Neuronal stem cell (in vitro differentiated cells): ENCODE measurements at regions not wholly inside any gene's neighbourhood (a gene's known extent, or its start where the extent isn't known, plus 50 kb on each side); places are given as distances from the start of the nearest gene placed in this dataset.

Experiments
- DNase-seq: peaks from one replicate; pipeline ENCODE4 v3.0.0-alpha.2; 2013; ENCODE audit warnings: low spot score
- H2AFZ ChIP-seq: one replicate; pipeline ENCODE4 v1.6.1; 2013; ENCODE audit warnings: mild to moderate bottlenecking, low read length, inconsistent platforms
- H2AK5ac ChIP-seq: 2 replicates; pipeline ENCODE4 v1.6.1; 2013; ENCODE audit warnings: low read depth, mild to moderate bottlenecking, inconsistent platforms, low read length, moderate library complexity, mixed read lengths
- H2BK120ac ChIP-seq: 2 replicates; pipeline ENCODE4 v1.6.1; 2013; ENCODE audit warnings: low read depth, mild to moderate bottlenecking, inconsistent platforms, low read length, moderate library complexity, mixed read lengths
- H2BK12ac ChIP-seq: one replicate; pipeline ENCODE4 v1.6.1; 2013; ENCODE audit warnings: low read length, inconsistent platforms
- H2BK15ac ChIP-seq: 2 replicates; pipeline ENCODE4 v1.6.1; 2013; ENCODE audit warnings: mild to moderate bottlenecking, low read length, inconsistent platforms, mixed read lengths
- H2BK5ac ChIP-seq: one replicate; pipeline ENCODE4 v1.6.1; 2013; ENCODE audit warnings: inconsistent platforms, mild to moderate bottlenecking, low read length, moderate library complexity
- H3K14ac ChIP-seq: one replicate; pipeline ENCODE4 v1.6.1; 2013; ENCODE audit warnings: low read length, inconsistent platforms
- H3K18ac ChIP-seq: 2 replicates; pipeline ENCODE4 v1.6.1; 2013; ENCODE audit warnings: low read length, inconsistent platforms
- H3K23ac ChIP-seq: 2 replicates; pipeline ENCODE4 v1.6.1; 2013; ENCODE audit warnings: low read depth, mild to moderate bottlenecking, mixed read lengths, low read length, inconsistent platforms; ENCODE audit not compliant: poor library complexity
- H3K27ac ChIP-seq: replicated peaks from 3 replicates; pipeline ENCODE4 v1.5.1; 2013; ENCODE audit warnings: low read length, inconsistent platforms
- H3K27me3 ChIP-seq, 3 experiments: 2 replicates each; pipeline ENCODE4 v1.6.1; 2013; ENCODE audit warnings: low read length in 3 of 3, mild to moderate bottlenecking in 2 of 3, inconsistent platforms in 1 of 3, low read depth in 1 of 3, mixed read lengths in 1 of 3, moderate library complexity in 1 of 3; ENCODE audit not compliant: control insufficient read depth in 3 of 3, insufficient read depth in 3 of 3
- H3K36me3 ChIP-seq, 2 donors: replicated peaks in 1 of 2; 2 replicates each; pipeline ENCODE4 v1.6.1; 2013; ENCODE audit warnings: low read length in 2 of 2; ENCODE audit not compliant: control insufficient read depth in 2 of 2, insufficient read depth in 2 of 2
- H3K4ac ChIP-seq: 2 replicates; pipeline ENCODE4 v1.6.1; 2013; ENCODE audit warnings: inconsistent platforms, mild to moderate bottlenecking, low read length, moderate library complexity
- H3K4me1 ChIP-seq, 2 donors: 1 replicate in 1 of 2; 2 replicates in 1 of 2; pipeline ENCODE4 v1.6.1; 2013; ENCODE audit warnings: low read length in 2 of 2, low read depth in 1 of 2; ENCODE audit not compliant: control insufficient read depth in 2 of 2, insufficient read depth in 1 of 2
- H3K4me2 ChIP-seq: one replicate; pipeline ENCODE4 v1.6.1; 2013; ENCODE audit warnings: mild to moderate bottlenecking, low read length, inconsistent platforms; ENCODE audit not compliant: insufficient read depth, poor library complexity, severe bottlenecking
- H3K4me3 ChIP-seq, 2 donors: 2 replicates each; pipeline ENCODE4 v1.5.1; 2013; ENCODE audit warnings: low read length in 2 of 2, mild to moderate bottlenecking in 2 of 2, inconsistent platforms in 1 of 2, moderate library complexity in 1 of 2
- H3K79me1 ChIP-seq: one replicate; pipeline ENCODE4 v1.6.1; 2013; ENCODE audit warnings: low read depth, mild to moderate bottlenecking, inconsistent platforms, low read length, moderate library complexity
- H3K9ac ChIP-seq: one replicate; pipeline ENCODE4 v1.6.1; 2013; ENCODE audit warnings: mild to moderate bottlenecking, low read depth, low read length, inconsistent platforms; ENCODE audit not compliant: poor library complexity
- H3K9me3 ChIP-seq, 2 donors: replicated peaks in 1 of 2; 2 replicates each; pipeline versions ENCODE3 to v1.6.1; 2013; ENCODE audit warnings: low read length in 2 of 2, mild to moderate bottlenecking in 2 of 2, inconsistent platforms in 1 of 2, low read depth in 1 of 2, mixed read lengths in 1 of 2, moderate library complexity in 1 of 2; ENCODE audit not compliant: control insufficient read depth in 2 of 2, insufficient read depth in 1 of 2
- H4K8ac ChIP-seq: one replicate; pipeline ENCODE4 v1.6.1; 2013; ENCODE audit warnings: low read depth, mild to moderate bottlenecking, inconsistent platforms, low read length, moderate library complexity
- H4K91ac ChIP-seq: one replicate; pipeline ENCODE4 v1.6.1; 2013; ENCODE audit warnings: low read length, low read depth, mild to moderate bottlenecking, inconsistent platforms; ENCODE audit not compliant: poor library complexity
- WGBS, 2 donors: extraction: QIAGEN DNeasy Blood & Tissue Kit; methylation state at CpG; one replicate each; pipeline ENCODE4 v1.1.7; 2013; ENCODE audit warnings: missing lambda C conversion rate in 2 of 2, mixed read lengths in 1 of 2; ENCODE audit not compliant: insufficient read length in 2 of 2, insufficient replicate concordance in 1 of 2; ENCODE audit errors: extremely low coverage in 2 of 2; 5-methylcytosine and 5-hydroxymethylcytosine counted together

DNA sequence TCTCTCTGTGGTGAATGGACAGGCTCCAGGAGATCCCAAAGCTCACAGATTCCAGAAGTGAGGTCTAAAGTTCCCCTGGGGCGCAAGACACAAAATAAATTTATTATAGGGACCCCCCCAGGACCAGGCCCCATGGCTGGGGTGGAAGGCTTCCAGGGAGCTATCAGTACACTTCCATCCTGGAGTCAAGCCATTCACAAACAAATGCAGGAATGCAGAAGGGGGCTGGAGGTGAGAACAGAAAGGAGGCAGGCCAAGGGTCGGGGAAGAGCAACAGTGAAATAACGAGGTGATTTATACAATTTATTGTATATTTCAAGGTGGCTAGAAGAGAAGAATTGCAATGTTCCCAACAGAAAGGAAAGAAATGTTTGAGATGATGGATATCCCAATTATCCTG, 126.9 kb downstream of the LY86 start:
- Histone ChIP-seq H3K27me3 (no peaks in the 10 kb centered on the region), H3K27ac (no peak overlapping the region), H2AFZ (no peak overlapping the region)

DNA sequence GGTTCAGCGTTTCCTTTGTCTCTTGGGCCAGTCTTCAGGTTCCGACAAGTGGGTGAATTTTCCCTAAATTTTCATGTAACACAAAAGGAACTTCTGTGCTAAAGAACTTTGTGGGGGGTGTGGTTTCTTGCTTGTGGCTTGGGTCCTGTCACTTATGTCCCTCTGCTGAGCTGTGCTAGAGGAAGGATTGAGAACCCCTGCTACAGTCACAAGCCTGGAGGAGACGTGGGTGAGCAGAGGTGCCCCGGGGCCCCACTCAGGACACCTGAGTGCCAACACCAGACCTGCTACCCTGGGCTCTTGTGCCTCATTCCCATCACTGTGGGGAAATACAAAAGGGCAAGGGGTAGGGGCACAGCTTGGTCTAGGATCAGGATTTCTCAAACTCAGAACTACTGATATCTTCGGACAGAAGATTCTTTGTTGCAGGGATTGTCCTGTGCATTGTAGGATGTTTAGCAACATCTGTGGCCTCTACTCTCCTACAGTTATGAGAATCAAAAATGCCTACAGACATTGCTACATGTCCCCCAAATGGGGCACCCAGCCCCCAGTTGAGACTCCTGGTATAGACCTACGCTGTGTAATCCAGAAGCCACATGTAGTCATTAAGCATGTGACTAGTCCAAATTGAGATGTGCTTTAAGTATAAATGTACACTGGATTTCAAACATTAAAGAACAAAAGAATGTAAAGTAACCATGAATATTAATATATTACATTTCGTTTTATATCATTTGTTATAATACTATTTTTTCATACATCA, 128.7 kb downstream of the LY86 start:
- H2AFZ ChIP-seq, result no peak overlapping the region
- no peak overlapping the region for H2AK5ac ChIP-seq
- H3K4ac ChIP-seq, result no peak overlapping the region
- H2BK120ac ChIP-seq, result no peak overlapping the region
- H3K9me3 ChIP-seq, result no peaks in the 10 kb centered on the region
- no peak overlapping the region for H3K4me2 ChIP-seq
- H3K14ac ChIP-seq, result no peak overlapping the region
- no peak overlapping the region for H3K23ac ChIP-seq
- no peaks in the 10 kb centered on the region for H3K36me3 ChIP-seq
- H4K91ac ChIP-seq, result no peak overlapping the region
- H2BK5ac ChIP-seq, result no peak overlapping the region
- no peak overlapping the region for H3K18ac ChIP-seq
- H4K8ac ChIP-seq, result no peak overlapping the region
- H3K9ac ChIP-seq, result no peak overlapping the region
- no peak overlapping the region for H2BK15ac ChIP-seq
- DNase-seq, result no peak
- H3K4me3 ChIP-seq, result no peak overlapping the region
- no peak overlapping the region for H2BK12ac ChIP-seq
- no peak overlapping the region for H3K27ac ChIP-seq
- no CpG with 5 or more reads among the region's 7 CpGs for WGBS, 2 donors
- no peaks in the 10 kb centered on the region for H3K79me1 ChIP-seq
- H3K27me3 ChIP-seq, result no peaks in the 10 kb centered on the region
- H3K4me1 ChIP-seq, result peaks cover 0 to 11% of the 10 kb centered on the region in 2 donors

More for the DNA sequence above, 126.9 kb downstream of the LY86 start:
- no peaks in the 10 kb centered on the region for H3K36me3 ChIP-seq
- no peak overlapping the region for H2BK5ac ChIP-seq
- no peak overlapping the region for H2BK120ac ChIP-seq
- H2AK5ac ChIP-seq, result no peak overlapping the region
- H3K4me1 ChIP-seq, result peaks cover 0 to 11% of the 10 kb centered on the region in 2 donors
- no peak overlapping the region for H3K4me2 ChIP-seq
- no peak overlapping the region for H3K23ac ChIP-seq
- no peak for DNase-seq
- H3K4ac ChIP-seq, result no peak overlapping the region
- H3K79me1 ChIP-seq, result no peaks in the 10 kb centered on the region
- H4K91ac ChIP-seq, result no peak overlapping the region
- no peak overlapping the region for H3K4me3 ChIP-seq
- no peak overlapping the region for H3K18ac ChIP-seq
- no peak overlapping the region for H2BK15ac ChIP-seq
- no peak overlapping the region for H3K14ac ChIP-seq
- no CpG with 5 or more reads among the region's 3 CpGs for WGBS, 2 donors
- no peak overlapping the region for H4K8ac ChIP-seq
- no peaks in the 10 kb centered on the region for H3K9me3 ChIP-seq
- H2BK12ac ChIP-seq, result no peak overlapping the region
- no peak overlapping the region for H3K9ac ChIP-seq

DNA sequence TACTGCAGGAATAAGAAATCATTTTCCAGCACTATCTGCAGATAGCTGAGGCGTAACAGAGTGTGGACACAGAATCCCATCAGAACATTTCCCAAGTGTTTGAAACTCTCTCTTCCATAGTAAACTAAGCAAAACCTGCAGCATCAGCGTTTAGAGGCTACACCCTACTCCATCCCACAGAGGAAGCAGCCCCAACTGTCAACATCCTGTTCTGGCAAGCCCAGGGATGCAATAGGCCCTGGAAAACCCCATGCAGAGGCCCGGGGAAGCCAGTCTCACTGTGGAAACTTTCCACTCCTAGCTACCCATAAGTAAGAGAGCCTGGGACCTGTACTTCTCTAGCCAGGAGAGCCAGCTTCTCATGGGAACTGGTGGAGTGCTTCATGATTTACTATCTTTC, 129.4 kb downstream of the LY86 start:
- no peaks in the 10 kb centered on the region for H3K36me3 ChIP-seq
- DNase-seq, result no peak
- H3K9me3 ChIP-seq, result no peaks in the 10 kb centered on the region
- no peaks in the 10 kb centered on the region for H3K79me1 ChIP-seq
- no peak overlapping the region for H2BK120ac ChIP-seq
- no peak overlapping the region for H3K4me2 ChIP-seq
- H3K23ac ChIP-seq, result no peak overlapping the region
- H4K91ac ChIP-seq, result no peak overlapping the region
- H3K4ac ChIP-seq, result no peak overlapping the region
- no peak overlapping the region for H3K9ac ChIP-seq
- H3K27me3 ChIP-seq, result no peaks in the 10 kb centered on the region
- no peak overlapping the region for H2BK12ac ChIP-seq
- no peak overlapping the region for H2BK5ac ChIP-seq
- H2BK15ac ChIP-seq, result no peak overlapping the region
- no peak overlapping the region for H4K8ac ChIP-seq
- no peak overlapping the region for H3K4me3 ChIP-seq
- no peak overlapping the region for H2AK5ac ChIP-seq
- no peak overlapping the region for H3K27ac ChIP-seq
- peaks cover 0 to 8% of the 10 kb centered on the region in 2 donors for H3K4me1 ChIP-seq
- no peak overlapping the region for H3K14ac ChIP-seq
- WGBS, 2 donors, result no CpG with 5 or more reads among the region's 3 CpGs
- no peak overlapping the region for H2AFZ ChIP-seq
- no peak overlapping the region for H3K18ac ChIP-seq

DNA sequence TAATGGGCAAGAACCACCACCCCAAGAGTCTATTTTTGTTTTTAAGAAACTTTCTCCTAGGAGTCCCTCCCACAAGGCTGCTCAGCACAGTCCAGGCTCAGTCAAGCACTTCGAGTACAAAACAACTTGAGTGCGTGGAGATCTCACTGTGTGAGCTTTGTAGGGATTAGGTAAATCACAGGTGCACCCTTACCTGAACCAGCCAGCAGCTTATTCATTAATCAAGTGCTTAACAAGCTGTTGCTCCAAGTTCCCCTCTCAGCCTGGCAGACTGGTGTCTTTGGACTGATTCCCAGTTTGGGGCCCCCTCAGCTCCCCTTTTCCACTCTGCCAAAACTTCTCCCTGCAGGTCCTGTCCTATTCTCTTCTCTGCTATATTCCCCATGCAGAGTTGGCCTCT, 133.1 kb downstream of the LY86 start:
- Histone ChIP-seq H2BK120ac (no peak overlapping the region), H3K4me2 (no peak overlapping the region), H2AFZ (no peak overlapping the region), H3K4ac (no peak overlapping the region), H3K4me3 (no peak overlapping the region), H3K36me3 (no peaks in the 10 kb centered on the region), H3K14ac (no peak overlapping the region), H2BK5ac (no peak overlapping the region), H3K27me3 (no peaks in the 10 kb centered on the region), H2BK12ac (no peak overlapping the region), H3K79me1 (no peaks in the 10 kb centered on the region), H3K27ac (no peak overlapping the region), H2BK15ac (no peak overlapping the region), H4K91ac (no peak overlapping the region), H3K4me1 (peaks cover 3 to 13% of the 10 kb centered on the region in 2 donors), H3K9ac (no peak overlapping the region), H3K23ac (no peak overlapping the region), H2AK5ac (no peak overlapping the region), H3K9me3 (no peaks in the 10 kb centered on the region), H4K8ac (no peak overlapping the region), H3K18ac (no peak overlapping the region)
- DNase-seq, result no peak
- no CpG with 5 or more reads among the region's 2 CpGs for WGBS, 2 donors
